Astrocyte of the spinal cord (primary cell): ENCODE measurements at regions not wholly inside any gene's neighbourhood (a gene's known extent, or its start where the extent isn't known, plus 50 kb on each side); places are given as distances from the start of the nearest gene placed in this dataset.

Experiments used
- DNase-seq: peaks from one replicate; pipeline ENCODE4 v3.0.0; 2011; ENCODE audit warnings: low read depth, low spot score
- H3K4me3 ChIP-seq: 2 replicates; pipeline ENCODE4 v1.5.1; 2011; ENCODE audit warnings: low read depth, mild to moderate bottlenecking, low read length, moderate library complexity
- CTCF ChIP-seq: IDR thresholded peaks from 2 replicates; pipeline ENCODE4 v1.5.1; 2012; ENCODE audit warnings: low read depth, mild to moderate bottlenecking, low read length, inconsistent platforms
- in situ Hi-C: cut with HindIII; loops from 2 replicates; pipeline ENCODE4 v1.10.0; 2017; ENCODE audit warnings: low sequenced_read_pairs

- in situ Hi-C loops: no loop called here
- H3K4me3 ChIP-seq: no peak overlapping the region
- TF ChIP-seq CTCF: peak; percentile 72
- peak; percentile 47 for DNase-seq
Measured at GRCh38 chr10:25725917-25726716, 207.9 kb upstream of the MYO3A start.

- in situ Hi-C loops: no loop called here
- no peak overlapping the region for H3K4me3 ChIP-seq
- no peak for TF ChIP-seq CTCF
- no peak for DNase-seq
Measured at GRCh38 chr10:25738776-25739175, 195.3 kb upstream of the MYO3A start.

GRCh38 chr10:25743832-25744231, 190.2 kb upstream of the MYO3A start:
- in situ Hi-C loops: no loop called here
- H3K4me3 ChIP-seq: no peak overlapping the region
- no peak for TF ChIP-seq CTCF
- no peak for DNase-seq

- TF ChIP-seq CTCF: no peak
- in situ Hi-C loops: no loop called here
- DNase-seq: no peak
- H3K4me3 ChIP-seq: no peak overlapping the region
Measured at GRCh38 chr10:25744574-25744973, 189.5 kb upstream of the MYO3A start.

GRCh38 chr10:25745976-25746375, 188.1 kb upstream of the MYO3A start:
- TF ChIP-seq CTCF: no peak
- no peak for DNase-seq
- no peak overlapping the region for H3K4me3 ChIP-seq
- in situ Hi-C loops: no loop called here

GRCh38 chr10:25747084-25747483, 186.9 kb upstream of the MYO3A start:
- no peak for TF ChIP-seq CTCF
- no peak for DNase-seq
- in situ Hi-C loops: no loop called here
- no peak overlapping the region for H3K4me3 ChIP-seq
